ENCODE measurements at regions not wholly inside any gene's neighbourhood (a gene's known extent, or its start where the extent isn't known, plus 50 kb on each side); places are given as distances from the start of the nearest gene placed in this dataset.

DNA sequence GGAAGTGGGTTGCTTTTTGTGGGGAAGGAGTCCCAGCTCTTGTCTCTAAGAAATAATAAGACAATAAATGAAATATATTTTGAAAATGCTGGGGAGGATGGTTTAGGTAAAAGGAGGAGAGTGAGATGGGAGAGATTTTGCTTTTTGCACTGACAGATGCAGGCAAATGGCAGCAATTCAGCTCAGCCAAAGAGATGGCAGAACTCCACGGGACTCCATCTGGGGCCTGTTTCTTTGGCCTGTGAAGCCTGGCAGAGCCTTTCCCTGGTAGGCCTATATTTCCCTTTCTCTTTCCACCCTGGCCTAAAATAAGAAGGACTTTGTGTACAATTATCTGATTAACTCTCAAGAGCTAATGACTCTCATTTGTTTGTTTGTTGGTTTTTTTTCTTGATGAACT, 1525.1 kb downstream of the CDH11 start:
- no peak for DNase-seq
- Histone ChIP-seq H3K4me1 (no peaks in the 10 kb centered on the region), H3K4me3 (no peak overlapping the region), H3K27me3 (no peaks in the 10 kb centered on the region), H3K36me3 (no peaks in the 10 kb centered on the region), H3K9me3 (no peaks in the 10 kb centered on the region), H3K27ac (no peak overlapping the region)
- intact Hi-C loops (cut with DNase I) = no loop called here
- 77 to 80% methylated on average over 1 of the region's 1 CpG for WGBS, 2 donors
- TF ChIP-seq, protein P1, sequence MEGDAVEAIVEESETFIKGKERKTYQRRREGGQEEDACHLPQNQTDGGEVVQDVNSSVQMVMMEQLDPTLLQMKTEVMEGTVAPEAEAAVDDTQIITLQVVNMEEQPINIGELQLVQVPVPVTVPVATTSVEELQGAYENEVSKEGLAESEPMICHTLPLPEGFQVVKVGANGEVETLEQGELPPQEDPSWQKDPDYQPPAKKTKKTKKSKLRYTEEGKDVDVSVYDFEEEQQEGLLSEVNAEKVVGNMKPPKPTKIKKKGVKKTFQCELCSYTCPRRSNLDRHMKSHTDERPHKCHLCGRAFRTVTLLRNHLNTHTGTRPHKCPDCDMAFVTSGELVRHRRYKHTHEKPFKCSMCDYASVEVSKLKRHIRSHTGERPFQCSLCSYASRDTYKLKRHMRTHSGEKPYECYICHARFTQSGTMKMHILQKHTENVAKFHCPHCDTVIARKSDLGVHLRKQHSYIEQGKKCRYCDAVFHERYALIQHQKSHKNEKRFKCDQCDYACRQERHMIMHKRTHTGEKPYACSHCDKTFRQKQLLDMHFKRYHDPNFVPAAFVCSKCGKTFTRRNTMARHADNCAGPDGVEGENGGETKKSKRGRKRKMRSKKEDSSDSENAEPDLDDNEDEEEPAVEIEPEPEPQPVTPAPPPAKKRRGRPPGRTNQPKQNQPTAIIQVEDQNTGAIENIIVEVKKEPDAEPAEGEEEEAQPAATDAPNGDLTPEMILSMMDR (IDR thresholded peaks at IDR 0.05) = no peak

DNA sequence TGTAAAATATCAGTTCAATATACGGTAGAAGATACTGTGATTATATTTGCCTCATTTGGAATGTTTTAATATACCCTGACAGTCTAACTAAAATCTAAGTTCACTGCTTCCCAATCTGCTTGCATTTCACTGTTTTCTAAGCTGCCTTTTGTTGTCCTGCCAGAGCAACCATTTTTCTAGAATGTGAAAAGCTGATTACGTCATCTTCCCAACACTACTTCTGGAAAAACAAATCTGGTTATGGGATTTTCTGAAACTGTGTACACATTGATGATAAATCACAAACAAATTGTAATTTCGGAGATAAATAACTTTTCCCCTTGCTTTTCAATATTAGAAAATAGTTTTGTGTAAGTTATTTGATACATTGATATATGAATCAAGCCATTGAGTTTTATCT, 1529.0 kb downstream of the CDH11 start:
- H3K4me3 ChIP-seq = no peak overlapping the region
- TF ChIP-seq, protein P1 (IDR thresholded peaks at IDR 0.05) = no peak
- TF ChIP-seq POLR2A (IDR thresholded peaks at IDR 0.05) = no peak
- no peak for TF ChIP-seq POLR2AphosphoS5 (IDR thresholded peaks at IDR 0.05)
- no peak for TF ChIP-seq EP300 (IDR thresholded peaks at IDR 0.05)
- intact Hi-C loops (cut with DNase I) = no loop called here
- 59 to 79% methylated on average over 3 of the region's 3 CpGs for WGBS, 2 donors
- H3K27me3 ChIP-seq = no peaks in the 10 kb centered on the region
- H3K27ac ChIP-seq = no peak overlapping the region
- H3K9me3 ChIP-seq = no peaks in the 10 kb centered on the region
- no peaks in the 10 kb centered on the region for H3K4me1 ChIP-seq
- no peak for DNase-seq
- H3K36me3 ChIP-seq = no peaks in the 10 kb centered on the region

DNA sequence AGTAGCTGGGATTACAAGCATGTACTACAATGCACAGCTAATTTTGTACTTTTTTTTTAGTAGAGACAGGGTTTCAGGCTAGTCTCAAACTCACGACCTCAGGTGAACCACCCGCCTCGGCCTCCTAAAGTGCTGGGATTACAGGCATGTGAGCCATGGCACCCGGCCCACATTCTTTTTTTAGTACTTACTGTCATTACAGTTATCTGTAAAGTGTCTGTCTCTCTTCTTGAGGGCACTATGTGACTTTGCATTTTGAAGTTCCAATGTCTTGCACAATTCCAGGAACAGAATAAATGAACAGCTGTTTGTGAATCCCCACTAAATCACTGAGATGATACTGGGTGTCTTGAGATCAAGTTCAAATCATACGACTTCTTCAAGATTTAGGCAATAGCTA, 1540.3 kb downstream of the CDH11 start:
- TF ChIP-seq POLR2A (IDR thresholded peaks at IDR 0.05) = no peak
- no peak for TF ChIP-seq EP300 (IDR thresholded peaks at IDR 0.05)
- TF ChIP-seq, protein P1 (IDR thresholded peaks at IDR 0.05) = no peak
- no peak for TF ChIP-seq POLR2AphosphoS5 (IDR thresholded peaks at IDR 0.05)
- Histone ChIP-seq H3K27me3 (no peaks in the 10 kb centered on the region), H3K4me1 (peaks cover 0 to 5% (median 0%) of the 10 kb centered on the region in 4 donors), H3K36me3 (no peaks in the 10 kb centered on the region), H3K27ac (no peak overlapping the region), H3K9me3 (no peaks in the 10 kb centered on the region), H3K4me3 (no peak overlapping the region)
- WGBS, 2 donors = 74 to 81% methylated on average over 5 of the region's 5 CpGs
- intact Hi-C loops (cut with DNase I) = no loop called here
- no peak for DNase-seq

GRCh38 chr16:63578791-63579190, 1542.6 kb upstream of the CDH8 start:
- no peaks in the 10 kb centered on the region for H3K9me3 ChIP-seq
- no peak for DNase-seq
- no peaks in the 10 kb centered on the region for H3K27me3 ChIP-seq
- no peaks in the 10 kb centered on the region for H3K36me3 ChIP-seq
- peaks cover 0 to 5% (median 0%) of the 10 kb centered on the region in 4 donors for H3K4me1 ChIP-seq
- 88 to 95% methylated on average over 1 of the region's 1 CpG for WGBS, 2 donors
- H3K27ac ChIP-seq = no peak overlapping the region
- no peak for TF ChIP-seq POLR2AphosphoS5 (IDR thresholded peaks at IDR 0.05)
- TF ChIP-seq EP300 (IDR thresholded peaks at IDR 0.05) = no peak
- TF ChIP-seq, protein P1 (IDR thresholded peaks at IDR 0.05) = no peak
- no peak for TF ChIP-seq POLR2A (IDR thresholded peaks at IDR 0.05)
- intact Hi-C loops (cut with DNase I) = no loop called here
- H3K4me3 ChIP-seq = no peak overlapping the region

DNA sequence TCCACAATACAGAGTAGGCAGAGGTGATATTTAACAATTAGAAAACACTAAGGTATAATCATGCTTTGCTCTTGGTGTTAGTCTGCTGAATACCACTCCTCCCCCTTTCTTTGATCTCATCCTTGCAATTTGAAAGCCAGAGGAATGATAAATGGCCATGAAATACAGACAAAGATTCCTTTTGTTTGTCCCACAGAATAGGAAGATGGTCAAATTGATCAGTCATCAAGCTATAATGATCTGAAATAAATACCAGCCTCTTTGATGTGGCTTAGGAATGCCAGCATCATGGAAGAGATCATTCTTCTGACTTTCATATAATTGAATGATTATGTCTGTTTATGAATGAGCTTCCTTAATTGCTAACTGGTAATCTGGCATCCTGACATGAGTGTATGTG, 1541.7 kb upstream of the CDH8 start:
- TF ChIP-seq POLR2AphosphoS5 (IDR thresholded peaks at IDR 0.05) (no peak), POLR2A (IDR thresholded peaks at IDR 0.05) (no peak), EP300 (IDR thresholded peaks at IDR 0.05) (no peak)
- TF ChIP-seq, protein P1 (IDR thresholded peaks at IDR 0.05) = no peak
- Histone ChIP-seq H3K9me3 (no peaks in the 10 kb centered on the region), H3K36me3 (no peaks in the 10 kb centered on the region), H3K27me3 (no peaks in the 10 kb centered on the region), H3K4me3 (no peak overlapping the region), H3K4me1 (peaks cover 0 to 5% (median 0%) of the 10 kb centered on the region in 4 donors), H3K27ac (no peak overlapping the region)
- intact Hi-C loops (cut with DNase I) = no loop called here
- DNase-seq = no peak
